ENCODE measurements at regions not wholly inside any gene's neighbourhood (a gene's known extent, or its start where the extent isn't known, plus 50 kb on each side); places are given as distances from the start of the nearest gene placed in this dataset.

DNA sequence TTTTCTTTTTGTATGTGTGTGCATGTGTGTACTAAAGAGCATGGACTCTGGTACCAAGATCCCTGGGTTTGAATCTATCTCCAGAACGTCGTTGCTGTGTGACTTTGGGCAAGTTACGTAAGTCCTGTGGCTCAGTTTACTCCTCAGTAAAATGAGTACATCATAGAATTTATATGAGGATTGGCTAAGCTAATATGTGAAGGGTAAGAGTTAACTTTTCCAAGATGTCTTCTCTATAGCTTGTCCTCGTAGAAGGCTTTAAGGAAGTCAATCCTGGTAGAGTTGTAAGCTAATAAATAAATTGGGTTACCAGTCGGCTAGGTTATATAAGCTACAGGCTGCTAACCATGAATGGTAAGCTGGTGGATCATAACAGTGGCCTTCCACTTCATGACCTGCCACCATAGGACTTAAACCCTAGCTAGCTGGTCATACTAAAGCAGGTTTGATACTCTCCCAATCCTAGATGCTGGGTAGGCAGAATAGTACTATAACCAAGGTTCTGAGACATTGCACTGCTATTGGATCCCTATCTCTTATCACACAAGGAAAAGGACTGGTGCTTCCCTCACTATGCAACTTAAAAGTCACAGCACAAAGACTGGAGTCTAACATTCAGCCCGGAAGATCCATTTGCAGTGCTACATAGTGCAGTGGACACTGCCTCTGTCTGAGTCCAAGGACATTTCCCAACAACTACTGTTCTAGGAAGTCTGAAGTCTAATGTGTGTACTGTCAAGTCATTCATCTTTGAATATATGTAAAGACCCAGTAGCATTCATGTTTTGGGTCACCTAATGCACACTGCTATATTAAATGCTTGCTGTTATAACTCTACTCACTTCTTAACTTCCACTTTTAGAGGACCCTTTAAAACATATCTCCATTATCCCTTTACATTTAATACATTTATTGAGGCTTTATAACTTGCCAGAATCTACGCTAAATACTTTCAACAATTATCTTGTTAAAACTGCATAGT, 156.2 kb downstream of the CRPPA start (continued):
- TF ChIP-seq, protein P1, sequence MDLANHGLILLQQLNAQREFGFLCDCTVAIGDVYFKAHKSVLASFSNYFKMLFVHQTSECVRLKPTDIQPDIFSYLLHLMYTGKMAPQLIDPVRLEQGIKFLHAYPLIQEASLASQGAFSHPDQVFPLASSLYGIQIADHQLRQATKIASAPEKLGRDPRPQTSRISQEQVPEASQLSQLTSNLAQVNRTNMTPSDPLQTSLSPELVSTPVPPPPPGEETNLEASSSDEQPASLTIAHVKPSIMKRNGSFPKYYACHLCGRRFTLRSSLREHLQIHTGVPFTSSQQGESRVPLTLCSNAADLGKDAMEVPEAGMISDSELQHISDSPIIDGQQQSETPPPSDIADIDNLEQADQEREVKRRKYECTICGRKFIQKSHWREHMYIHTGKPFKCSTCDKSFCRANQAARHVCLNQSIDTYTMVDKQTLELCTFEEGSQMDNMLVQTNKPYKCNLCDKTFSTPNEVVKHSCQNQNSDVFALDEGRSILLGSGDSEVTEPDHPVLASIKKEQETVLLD (IDR thresholded peaks at IDR 0.05) = 0 out of 2 replicates have a peak, but pooled peaks have one; percentile 53
- TF ChIP-seq RNF2 (IDR thresholded peaks at IDR 0.05) = 0 out of 2 replicates have a peak, but pooled peaks have one; percentile 47
- TF ChIP-seq MTA3 (IDR thresholded peaks at IDR 0.05; ENCODE audit: borderline replicate concordance) = peak; percentile 81; the same call in 1 of the 2 replicates
- TF ChIP-seq POLR2H (tag; IDR thresholded peaks at IDR 0.05; ENCODE audit: low read depth) = peak; percentile 86
- TF ChIP-seq BRD9 (IDR thresholded peaks at IDR 0.05; ENCODE audit: low read depth, partially characterized antibody) = peak; percentile 12
- TF ChIP-seq, protein P2, sequence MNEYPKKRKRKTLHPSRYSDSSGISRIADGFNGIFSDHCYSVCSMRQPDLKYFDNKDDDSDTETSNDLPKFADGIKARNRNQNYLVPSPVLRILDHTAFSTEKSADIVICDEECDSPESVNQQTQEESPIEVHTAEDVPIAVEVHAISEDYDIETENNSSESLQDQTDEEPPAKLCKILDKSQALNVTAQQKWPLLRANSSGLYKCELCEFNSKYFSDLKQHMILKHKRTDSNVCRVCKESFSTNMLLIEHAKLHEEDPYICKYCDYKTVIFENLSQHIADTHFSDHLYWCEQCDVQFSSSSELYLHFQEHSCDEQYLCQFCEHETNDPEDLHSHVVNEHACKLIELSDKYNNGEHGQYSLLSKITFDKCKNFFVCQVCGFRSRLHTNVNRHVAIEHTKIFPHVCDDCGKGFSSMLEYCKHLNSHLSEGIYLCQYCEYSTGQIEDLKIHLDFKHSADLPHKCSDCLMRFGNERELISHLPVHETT (CRISPR knock-in tag; conservative IDR thresholded peaks at IDR 0.05 in 1 of 2, IDR thresholded peaks at IDR 0.05 in 1 of 2) = peak in 1 of 2 experiments; percentile 78; a peak in 2 of 4 replicates
- peak; percentile 63; the same call in 1 of the 2 replicates for TF ChIP-seq POLR2AphosphoS5 (IDR thresholded peaks at IDR 0.05; ENCODE audit: control insufficient read depth, insufficient read depth, low read depth, low read length)
- 0 out of 2 replicates have a peak, but pooled peaks have one; percentile 8 for TF ChIP-seq ELF4 (CRISPR knock-in tag; IDR thresholded peaks at IDR 0.05)
- peak; percentile 41; the same call in 1 of the 2 replicates for TF ChIP-seq FOXJ2 (tag; IDR thresholded peaks at IDR 0.05)
- TF ChIP-seq STAG1 (CRISPR knock-in tag; IDR thresholded peaks at IDR 0.05; ENCODE audit: borderline replicate concordance) = no peak
- TF ChIP-seq MECOM (CRISPR knock-in tag; IDR thresholded peaks at IDR 0.05) = peak; percentile 33; the same call in 1 of the 2 replicates
- 0 out of 2 replicates have a peak, but pooled peaks have one; percentile 7 for TF ChIP-seq GATAD2A (IDR thresholded peaks at IDR 0.05)
- TF ChIP-seq ZNF764 (CRISPR knock-in tag; IDR thresholded peaks at IDR 0.05; ENCODE audit: low read depth) = no peak
- TF ChIP-seq HIVEP1 (CRISPR knock-in tag; IDR thresholded peaks at IDR 0.05) = peak; percentile 8; the same call in 1 of the 2 replicates
- no peak for TF ChIP-seq CHCHD3 (CRISPR knock-in tag; IDR thresholded peaks at IDR 0.05)
- TF ChIP-seq TAF1 (IDR thresholded peaks at IDR 0.05; ENCODE audit: control insufficient read depth, extremely low read depth, insufficient read depth, low read length, severe bottlenecking) = peak; percentile 33
- TF ChIP-seq DMBX1 (CRISPR knock-in tag; IDR thresholded peaks at IDR 0.05; ENCODE audit: borderline replicate concordance) = peak; percentile 40; the same call in 1 of the 2 replicates
- TF ChIP-seq ZNF41 (CRISPR knock-in tag; conservative IDR thresholded peaks at IDR 0.05) = 0 out of 2 replicates have a peak, but pooled peaks have one; percentile 10
- TF ChIP-seq ZNF197 (CRISPR knock-in tag; IDR thresholded peaks at IDR 0.05; ENCODE audit: low read depth) = peak; percentile 52; the same call in 1 of the 2 replicates
- TF ChIP-seq CXXC5 (CRISPR knock-in tag; IDR thresholded peaks at IDR 0.05) = peak; percentile 19
- no peak for TF ChIP-seq NR2C2 (CRISPR knock-in tag; IDR thresholded peaks at IDR 0.05)
- TF ChIP-seq NR2C2 (tag; IDR thresholded peaks at IDR 0.05) = peak; percentile 51
- TF ChIP-seq POLR2A (conservative IDR thresholded peaks at IDR 0.05) = peak; percentile 77
- TF ChIP-seq MCM7 (IDR thresholded peaks at IDR 0.05) = no peak
- 0 out of 4 replicates have a peak, but pooled peaks of 1 of the 2 experiments have one; percentile 56 for TF ChIP-seq HDAC1 (IDR thresholded peaks at IDR 0.05)
- TF ChIP-seq TAF9B (IDR thresholded peaks at IDR 0.05; ENCODE audit: partially characterized antibody) = peak; percentile 63
- TF ChIP-seq RCOR1 (IDR thresholded peaks at IDR 0.05; ENCODE audit: borderline replicate concordance in 1 of 2, low read depth in 2 of 2, low read length in 2 of 2) = peak in 1 of 2 experiments; percentile 20; a peak in 1 of 4 replicates
